H1 (cell line): ENCODE measurements at regions not wholly inside any gene's neighbourhood (a gene's known extent, or its start where the extent isn't known, plus 50 kb on each side); places are given as distances from the start of the nearest gene placed in this dataset.

Experiments
- CTCF ChIA-PET: fragments of 300-600 bp; sonication (Branson Sonifier 250); formaldehyde crosslinking; loops from one replicate; lab custom pipeline; 2021; ENCODE audit not compliant: partially characterized antibody; lab: Charles Lee
- POLR2A ChIA-PET: fragments of 300-600 bp; sonication (Branson Sonifier 250); formaldehyde crosslinking; loops from one replicate; lab custom pipeline; 2021; ENCODE audit warnings: inconsistent platforms; ENCODE audit not compliant: partially characterized antibody; lab: Charles Lee
- DNase-seq, 2 experiments: peaks; one replicate each; pipeline versions ENCODE4 v3.0.0 to v3.0.0-alpha.2; 2010 to 2022; ENCODE audit warnings: low spot score in 2 of 2, low read depth in 1 of 2, mixed read lengths in 1 of 2
- FAIRE-seq: peaks from 2 replicates; lab custom pipeline; 2011; peaks lifted over from hg19 to GRCh38; lab: Jason Lieb, UNC
- H2AFZ ChIP-seq: 2 replicates; pipeline ENCODE4 v1.8.1; 2012; ENCODE audit warnings: low read length, inconsistent platforms
- H2AK5ac ChIP-seq: 2 replicates; pipeline ENCODE4 v1.6.1; 2013; ENCODE audit warnings: low read depth, low read length
- H2BK120ac ChIP-seq: replicated peaks from 2 replicates; pipeline ENCODE3; 2013; ENCODE audit warnings: low read depth, low read length, inconsistent platforms
- H2BK12ac ChIP-seq: 2 replicates; pipeline ENCODE4 v1.6.1; 2013; ENCODE audit warnings: low read depth, low read length
- H2BK15ac ChIP-seq: 2 replicates; pipeline ENCODE4 v1.6.1; 2013; ENCODE audit warnings: low read length
- H2BK20ac ChIP-seq: 2 replicates; pipeline ENCODE4 v1.6.1; 2013; ENCODE audit warnings: low read length
- H2BK5ac ChIP-seq: 2 replicates; pipeline ENCODE4 v1.6.1; 2013; ENCODE audit warnings: low read depth, low read length
- H3K14ac ChIP-seq: 2 replicates; pipeline ENCODE4 v1.6.1; 2013; ENCODE audit warnings: inconsistent platforms; ENCODE audit not compliant: insufficient read length
- H3K18ac ChIP-seq: 2 replicates; pipeline ENCODE4 v1.6.1; 2013; ENCODE audit warnings: low read length; ENCODE audit errors: extremely low read depth
- H3K23ac ChIP-seq: 2 replicates; pipeline ENCODE4 v1.6.1; 2013; ENCODE audit warnings: inconsistent platforms; ENCODE audit not compliant: insufficient read length
- H3K23me2 ChIP-seq: 2 replicates; pipeline ENCODE4 v1.6.1; 2013; ENCODE audit warnings: low read depth, low read length
- H3K27ac ChIP-seq: 2 replicates; pipeline ENCODE4 v1.6.1; 2011; ENCODE audit warnings: low read depth, low read length, inconsistent platforms
- H3K27me3 ChIP-seq, 4 experiments: replicated peaks in 1 of 4; 1 replicate in 1 of 4; 2 replicates in 3 of 4; pipeline versions ENCODE4 v1.6.1 to v1.8.1; 2011 to 2013; ENCODE audit warnings: low read length in 3 of 4, mild to moderate bottlenecking in 3 of 4, inconsistent platforms in 2 of 4, mixed read lengths in 2 of 4, moderate library complexity in 1 of 4; ENCODE audit not compliant: control insufficient read depth in 3 of 4, insufficient read depth in 3 of 4; ENCODE audit errors: extremely low read depth in 1 of 4
- H3K36me3 ChIP-seq, 4 experiments: 2 replicates each; pipeline versions ENCODE4 v1.6.1 to v1.8.1; 2011 to 2013; ENCODE audit warnings: mild to moderate bottlenecking in 4 of 4, low read length in 3 of 4, moderate library complexity in 2 of 4, control low read depth in 1 of 4, inconsistent platforms in 1 of 4; ENCODE audit not compliant: insufficient read depth in 4 of 4, control insufficient read depth in 2 of 4
- H3K4ac ChIP-seq: replicated peaks from 2 replicates; pipeline ENCODE3; 2013; ENCODE audit warnings: low read length, low read depth, mixed read lengths, inconsistent platforms; ENCODE audit not compliant: insufficient read length
- H3K4me1 ChIP-seq, 4 experiments: replicated peaks in 1 of 4; 1 replicate in 1 of 4; 2 replicates in 3 of 4; pipeline versions ENCODE4 v1.6.1 to v1.8.1; 2011 to 2013; ENCODE audit warnings: low read length in 3 of 4, inconsistent platforms in 2 of 4, mixed read lengths in 1 of 4; ENCODE audit not compliant: insufficient read depth in 4 of 4, control insufficient read depth in 3 of 4
- H3K4me2 ChIP-seq, 2 experiments: 2 replicates each; pipeline versions ENCODE4 v1.6.1 to v1.8.1; 2011 to 2013; ENCODE audit warnings: low read depth in 2 of 2, low read length in 2 of 2, control low read depth in 1 of 2, inconsistent platforms in 1 of 2, mild to moderate bottlenecking in 1 of 2; ENCODE audit not compliant: insufficient read depth in 1 of 2
- H3K4me3 ChIP-seq, 4 experiments: fragments of 200-600, 300-600 bp in 1 of 4; sonication (generic), shearing (Covaris generic), sonication (Bioruptor Twin) in 1 of 4; 2 replicates each; pipeline versions ENCODE4 v1.5.1 to v1.8.1; 2011 to 2016; ENCODE audit warnings: low read length in 4 of 4, low read depth in 3 of 4, control low read depth in 2 of 4, inconsistent platforms in 2 of 4, mild to moderate bottlenecking in 2 of 4, mixed read lengths in 1 of 4, moderate library complexity in 1 of 4; ENCODE audit not compliant: insufficient read depth in 2 of 4; ENCODE audit errors: extremely low read depth in 1 of 4
- H3K56ac ChIP-seq: replicated peaks from 2 replicates; pipeline ENCODE3; 2013; ENCODE audit warnings: low read depth, mild to moderate bottlenecking, mixed read lengths, low read length, inconsistent platforms; ENCODE audit not compliant: insufficient read length
- H3K79me1 ChIP-seq: 2 replicates; pipeline ENCODE4 v1.6.1; 2013; ENCODE audit warnings: low read depth, low read length, control low read depth
- H3K79me2 ChIP-seq, 2 experiments: 2 replicates each; pipeline versions ENCODE4 v1.6.1 to v1.8.1; 2012 to 2013; ENCODE audit warnings: low read length in 2 of 2, mild to moderate bottlenecking in 2 of 2, inconsistent platforms in 1 of 2; ENCODE audit not compliant: insufficient read depth in 2 of 2, control insufficient read depth in 1 of 2
- H3K9ac ChIP-seq, 4 experiments: replicated peaks in 1 of 4; 1 replicate in 1 of 4; 2 replicates in 3 of 4; pipeline versions ENCODE4 v1.6.1 to v1.8.1; 2011 to 2013; ENCODE audit warnings: low read depth in 3 of 4, low read length in 3 of 4, control low read depth in 2 of 4, mild to moderate bottlenecking in 2 of 4, moderate library complexity in 2 of 4, inconsistent platforms in 1 of 4; ENCODE audit errors: extremely low read depth in 1 of 4
- H3K9me3 ChIP-seq, 2 experiments: 2 replicates each; pipeline versions ENCODE4 v1.6.1 to v1.8.1; 2012 to 2013; ENCODE audit warnings: mild to moderate bottlenecking in 2 of 2, moderate library complexity in 2 of 2, control low read depth in 1 of 2, inconsistent platforms in 1 of 2, low read depth in 1 of 2, low read length in 1 of 2, mixed read lengths in 1 of 2; ENCODE audit not compliant: insufficient read depth in 2 of 2
- H4K20me1 ChIP-seq, 2 experiments: replicated peaks in 1 of 2; 2 replicates each; pipeline versions ENCODE3 to v1.8.1; 2011 to 2013; ENCODE audit warnings: inconsistent platforms in 2 of 2, low read length in 2 of 2, mild to moderate bottlenecking in 1 of 2; ENCODE audit not compliant: insufficient read depth in 2 of 2, control insufficient read depth in 1 of 2
- H4K5ac ChIP-seq: 2 replicates; pipeline ENCODE4 v1.6.1; 2013; ENCODE audit warnings: low read length, low read depth, mixed read lengths, inconsistent platforms; ENCODE audit not compliant: insufficient read length
- H4K8ac ChIP-seq: 2 replicates; pipeline ENCODE4 v1.8.0; 2013; ENCODE audit warnings: mild to moderate bottlenecking, moderate library complexity, low read length, inconsistent platforms; ENCODE audit not compliant: insufficient read depth; ENCODE audit errors: extremely low read depth
- H4K91ac ChIP-seq: replicated peaks from 2 replicates; pipeline ENCODE3; 2013; ENCODE audit warnings: low read length, mixed read lengths, inconsistent platforms; ENCODE audit not compliant: insufficient read length
- ASH2L ChIP-seq: fragments of 200-600, 300-600 bp; sonication (generic); IDR thresholded peaks from one replicate; pipeline ENCODE4 v1.7.1; 2017; ENCODE audit warnings: low read length
- BRCA1 ChIP-seq: IDR thresholded peaks from 2 replicates; pipeline ENCODE4 v1.6.1; 2012; ENCODE audit warnings: low read depth, low read length, improper control_type of control experiment
- CHD1 ChIP-seq: IDR thresholded peaks from 2 replicates; pipeline ENCODE4 v1.6.1; 2012; ENCODE audit warnings: low read depth, low read length, improper control_type of control experiment
- CREB1 ChIP-seq: IDR thresholded peaks from 2 replicates; pipeline ENCODE4 v1.6.1; 2012; ENCODE audit warnings: inconsistent platforms
- CTBP2 ChIP-seq: IDR thresholded peaks from 2 replicates; pipeline ENCODE4 v1.7.0; 2011; ENCODE audit warnings: borderline replicate concordance, mild to moderate bottlenecking, moderate library complexity, mixed read lengths, low read length; ENCODE audit not compliant: insufficient read depth, insufficient read length
- EGR1 ChIP-seq: IDR thresholded peaks from 2 replicates; pipeline ENCODE4 v1.6.1; 2011; ENCODE audit warnings: low read depth, low read length, borderline replicate concordance
- MAX ChIP-seq: IDR thresholded peaks from 2 replicates; pipeline ENCODE4 v1.6.1; 2012; ENCODE audit warnings: inconsistent platforms
- NANOG ChIP-seq: IDR thresholded peaks from 2 replicates; pipeline ENCODE4 v1.6.1; 2011; ENCODE audit warnings: low read length, low read depth, mild to moderate bottlenecking, inconsistent platforms; ENCODE audit not compliant: insufficient read depth, poor library complexity, severe bottlenecking
- TEAD4 ChIP-seq: IDR thresholded peaks from 2 replicates; pipeline ENCODE4 v1.6.1; 2012; ENCODE audit warnings: low read depth, low read length, inconsistent platforms, mixed read lengths
- ZNF274 ChIP-seq: IDR thresholded peaks from 2 replicates; pipeline ENCODE4 v1.7.0; 2012; ENCODE audit warnings: low read length, borderline replicate concordance; ENCODE audit errors: extremely low read depth
- WGBS, 2 experiments: shearing (Covaris generic) in 1 of 2; methylation state at CpG; one replicate each; pipeline versions ENCODE4 v1.1.6 to v1.1.7; 2013 to 2015; ENCODE audit warnings: low lambda C conversion rate in 2 of 2, mixed read lengths in 2 of 2, inconsistent platforms in 1 of 2, low coverage in 1 of 2, missing lambda C conversion rate in 1 of 2; ENCODE audit not compliant: insufficient replicate concordance in 2 of 2, insufficient coverage in 1 of 2, insufficient read length in 1 of 2; ENCODE audit errors: extremely low coverage in 1 of 2, missing lambda C conversion rate in 1 of 2; 5-methylcytosine and 5-hydroxymethylcytosine counted together

- H4K20me1 ChIP-seq: no peaks in the 10 kb centered on the region
- H3K18ac ChIP-seq: no peak overlapping the region
- DNase-seq (no peak), FAIRE-seq (no peak)
- no peak overlapping the region for H2AFZ ChIP-seq
- H3K4me2 ChIP-seq: no peak overlapping the region
- H4K91ac ChIP-seq: no peak overlapping the region
- no peak overlapping the region for H2AK5ac ChIP-seq
- H3K4me3 ChIP-seq: no peak overlapping the region
- ChIA-PET CTCF (no interaction called here), POLR2A (no interaction called here)
- H3K4ac ChIP-seq: no peak overlapping the region
- no peaks in the 10 kb centered on the region for H3K79me1 ChIP-seq
- H4K8ac ChIP-seq: no peak overlapping the region
- WGBS, 2 experiments: 95% methylated on average over 1 of the region's 1 CpG; no CpG with 5 or more reads in 1 of the 2 experiments
- no peak overlapping the region for H3K56ac ChIP-seq
- peaks cover 3 to 4% of the 10 kb centered on the region in 2 experiments; a peak in 1 of 4 replicates for H3K9me3 ChIP-seq
- H3K14ac ChIP-seq: no peak overlapping the region
- H3K36me3 ChIP-seq: no peaks in the 10 kb centered on the region
- no peak overlapping the region for H2BK15ac ChIP-seq
- H3K23ac ChIP-seq: no peak overlapping the region
- H3K79me2 ChIP-seq: no peaks in the 10 kb centered on the region
- no peak overlapping the region for H2BK120ac ChIP-seq
- H2BK12ac ChIP-seq: no peak overlapping the region
- H2BK5ac ChIP-seq: no peak overlapping the region
- H3K23me2 ChIP-seq: no peaks in the 10 kb centered on the region
- H3K9ac ChIP-seq: no peak overlapping the region
- no peak overlapping the region for H2BK20ac ChIP-seq
- no peak overlapping the region for H3K27ac ChIP-seq
- H3K4me1 ChIP-seq: peaks cover 0 to 2% (median 0%) of the 10 kb centered on the region in 4 experiments; a peak in 2 of 7 replicates
- H3K27me3 ChIP-seq: no peaks in the 10 kb centered on the region
- H4K5ac ChIP-seq: no peak overlapping the region
- TF ChIP-seq CREB1 (no peak), ASH2L (no peak), NANOG (no peak), BRCA1 (no peak), CHD1 (no peak), ZNF274 (no peak), EGR1 (no peak), CTBP2 (no peak), TEAD4 (no peak), MAX (no peak)
Observed at GRCh38 chr2:8111193-8111592, 570.7 kb upstream of the ID2 start.
